Astrocyte (in vitro differentiated cells and primary cell): ENCODE measurements at regions not wholly inside any gene's neighbourhood (a gene's known extent, or its start where the extent isn't known, plus 50 kb on each side); places are given as distances from the start of the nearest gene placed in this dataset.
"Not testable (repeated sequence)": the region's sequence is repeated elsewhere in the genome, so short reads cannot be mapped to it uniquely, and the experiment has no call there.

ENCODE experiments used
- CTCF ChIP-seq: IDR thresholded peaks from 2 replicates; pipeline ENCODE4 v1.5.1; 2011; ENCODE audit warnings: low read depth, mild to moderate bottlenecking, inconsistent platforms, low read length, moderate library complexity; ENCODE audit not compliant: insufficient read depth
- EZH2 ChIP-seq: IDR thresholded peaks from 2 replicates; pipeline ENCODE4 v1.6.1; 2012; ENCODE audit warnings: mild to moderate bottlenecking, low read length, inconsistent platforms; ENCODE audit not compliant: insufficient read depth

- TF ChIP-seq CTCF, EZH2: not testable (repeated sequence)
These were observed 229.9 kb upstream of the BTG1 start for GRCh38 chr12:92375504-92375903.
